ENCODE measurements at regions not wholly inside any gene's neighbourhood (a gene's known extent, or its start where the extent isn't known, plus 50 kb on each side); places are given as distances from the start of the nearest gene placed in this dataset.
"Not testable (repeated sequence)": the region's sequence is repeated elsewhere in the genome, so short reads cannot be mapped to it uniquely, and the experiment has no call there.

- Histone ChIP-seq H3K9me3 (ENCODE audit: insufficient read depth, low read length) (no peaks in the 10 kb centered on the region), H3F3A (ENCODE audit: insufficient read depth) (no peaks in the 10 kb centered on the region), H2AFZ (ENCODE audit: low read depth, low read length, severe bottlenecking) (no peak overlapping the region), H3K79me2 (ENCODE audit: insufficient read depth, low read length) (no peaks in the 10 kb centered on the region), H3K9me2 (replicated peaks; ENCODE audit: insufficient read depth, low read length) (no peaks in the 10 kb centered on the region), H3K27ac (ENCODE audit: low read depth, low read length) (no peak overlapping the region), H3K9ac (ENCODE audit: low read length) (no peak overlapping the region), H3K4me2 (ENCODE audit: low read depth, low read length, poor library complexity, severe bottlenecking) (no peak overlapping the region), H3K27me3 (ENCODE audit: low read length) (no peaks in the 10 kb centered on the region), H3K36me3 (ENCODE audit: low read length) (no peaks in the 10 kb centered on the region), H3K4me3 (ENCODE audit: insufficient read depth, low read length, poor library complexity, severe bottlenecking) (no peak overlapping the region), H4K20me1 (ENCODE audit: low read depth, low read length) (no peaks in the 10 kb centered on the region)
- TF ChIP-seq CTCF (IDR thresholded peaks at IDR 0.05; ENCODE audit: insufficient read depth, low read length, poor library complexity, severe bottlenecking) (no peak), EZH2phosphoT487 (conservative IDR thresholded peaks at IDR 0.05; ENCODE audit: low read length) (no peak)
Observed at GRCh38 chr4:72842323-72842722, 227.2 kb downstream of the COX18 start.

DNA sequence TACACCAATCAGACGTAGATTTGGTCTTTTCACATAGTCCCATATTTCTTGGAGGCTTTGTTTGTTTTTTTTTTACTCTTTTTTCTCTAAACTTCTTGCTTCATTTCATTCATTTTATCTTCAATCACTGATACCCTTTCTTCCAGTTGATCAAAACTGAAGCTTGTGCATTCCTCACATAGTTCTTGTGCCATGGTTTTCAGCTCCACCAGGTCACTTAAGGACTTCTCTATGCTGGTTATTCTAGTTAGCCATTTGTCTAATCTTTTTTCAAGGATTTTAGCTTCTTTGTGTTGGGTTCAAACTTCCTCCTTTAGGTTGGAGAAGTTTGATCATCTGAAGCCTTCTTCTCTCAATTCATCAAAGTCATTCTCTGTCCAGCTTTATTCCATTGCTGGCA is 229.3 kb downstream of the COX18 start:
- not testable (repeated sequence) for H3K9me3 ChIP-seq (ENCODE audit: insufficient read depth, low read length); H3K9me2 ChIP-seq (replicated peaks; ENCODE audit: insufficient read depth, low read length); H3K9ac ChIP-seq (ENCODE audit: low read length); H4K20me1 ChIP-seq (ENCODE audit: low read depth, low read length); H3K27me3 ChIP-seq (ENCODE audit: low read length); H3K27ac ChIP-seq (ENCODE audit: low read depth, low read length); H3F3A ChIP-seq (ENCODE audit: insufficient read depth); H2AFZ ChIP-seq (ENCODE audit: low read depth, low read length, severe bottlenecking); H3K4me3 ChIP-seq (ENCODE audit: insufficient read depth, low read length, poor library complexity, severe bottlenecking); H3K79me2 ChIP-seq (ENCODE audit: insufficient read depth, low read length); H3K4me2 ChIP-seq (ENCODE audit: low read depth, low read length, poor library complexity, severe bottlenecking); H3K36me3 ChIP-seq (ENCODE audit: low read length)

DNA sequence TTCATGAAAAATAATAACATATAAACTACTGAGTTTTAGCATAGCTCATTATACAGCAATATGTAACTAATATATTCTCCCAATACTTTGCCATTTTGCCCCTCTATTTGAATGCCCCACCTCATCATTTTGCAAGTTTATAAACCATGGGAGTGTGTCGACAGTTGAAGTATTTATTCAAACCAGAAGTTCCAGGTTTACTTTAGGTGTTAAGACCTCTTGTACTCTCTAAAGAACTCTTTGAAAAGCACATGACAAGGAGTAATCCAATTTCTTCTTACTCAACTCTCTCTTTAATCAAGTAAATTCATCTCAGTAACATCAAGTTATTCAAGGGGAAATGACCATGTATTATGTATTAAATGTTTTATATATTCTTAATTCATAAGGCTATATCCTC is 240.7 kb downstream of the COX18 start:
- H3K4me2 ChIP-seq (ENCODE audit: low read depth, low read length, poor library complexity, severe bottlenecking) = no peak overlapping the region
- no peak overlapping the region for H3K27ac ChIP-seq (ENCODE audit: low read depth, low read length)
- no peaks in the 10 kb centered on the region for H3K36me3 ChIP-seq (ENCODE audit: low read length)
- H3K9me3 ChIP-seq (ENCODE audit: insufficient read depth, low read length) = no peaks in the 10 kb centered on the region
- no peak overlapping the region for H3K4me3 ChIP-seq (ENCODE audit: insufficient read depth, low read length, poor library complexity, severe bottlenecking)
- no peaks in the 10 kb centered on the region for H3K79me2 ChIP-seq (ENCODE audit: insufficient read depth, low read length)
- H3K9ac ChIP-seq (ENCODE audit: low read length) = no peak overlapping the region
- no peak for TF ChIP-seq EZH2phosphoT487 (conservative IDR thresholded peaks at IDR 0.05; ENCODE audit: low read length)
- TF ChIP-seq CTCF (IDR thresholded peaks at IDR 0.05; ENCODE audit: insufficient read depth, low read length, poor library complexity, severe bottlenecking) = no peak
- no peak overlapping the region for H2AFZ ChIP-seq (ENCODE audit: low read depth, low read length, severe bottlenecking)
- H3F3A ChIP-seq (ENCODE audit: insufficient read depth) = no peaks in the 10 kb centered on the region
- no peaks in the 10 kb centered on the region for H3K9me2 ChIP-seq (replicated peaks; ENCODE audit: insufficient read depth, low read length)
- no peaks in the 10 kb centered on the region for H3K27me3 ChIP-seq (ENCODE audit: low read length)
- no peaks in the 10 kb centered on the region for H4K20me1 ChIP-seq (ENCODE audit: low read depth, low read length)

DNA sequence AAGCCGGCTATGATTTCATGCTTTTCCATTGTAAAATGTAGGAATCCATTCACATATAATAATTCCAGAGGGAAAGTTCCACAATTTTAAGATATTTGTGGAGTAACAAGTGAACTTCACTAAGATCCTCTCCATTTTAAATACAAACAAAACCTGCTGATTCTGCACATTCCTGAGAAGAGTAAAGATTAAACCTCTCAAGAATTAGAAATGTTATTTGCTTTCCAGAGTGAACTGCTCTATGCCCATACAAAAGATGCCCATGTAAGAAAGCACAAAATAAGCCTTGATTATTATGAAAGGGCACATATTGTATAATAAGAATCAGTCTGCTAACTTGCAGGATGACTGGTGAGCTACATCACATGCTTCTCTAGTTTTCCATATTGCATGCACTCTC is 241.5 kb downstream of the COX18 start:
- no peak overlapping the region for H3K9ac ChIP-seq (ENCODE audit: low read length)

More for the DNA sequence above, 241.5 kb downstream of the COX18 start:
- H3K36me3 ChIP-seq (ENCODE audit: low read length) = no peaks in the 10 kb centered on the region
- H3K4me3 ChIP-seq (ENCODE audit: insufficient read depth, low read length, poor library complexity, severe bottlenecking) = no peak overlapping the region
- H4K20me1 ChIP-seq (ENCODE audit: low read depth, low read length) = no peaks in the 10 kb centered on the region
- no peaks in the 10 kb centered on the region for H3F3A ChIP-seq (ENCODE audit: insufficient read depth)
- no peaks in the 10 kb centered on the region for H3K79me2 ChIP-seq (ENCODE audit: insufficient read depth, low read length)
- H3K9me2 ChIP-seq (replicated peaks; ENCODE audit: insufficient read depth, low read length) = no peaks in the 10 kb centered on the region
- H3K4me2 ChIP-seq (ENCODE audit: low read depth, low read length, poor library complexity, severe bottlenecking) = no peak overlapping the region
- no peak overlapping the region for H3K27ac ChIP-seq (ENCODE audit: low read depth, low read length)
- H2AFZ ChIP-seq (ENCODE audit: low read depth, low read length, severe bottlenecking) = no peak overlapping the region
- H3K27me3 ChIP-seq (ENCODE audit: low read length) = no peaks in the 10 kb centered on the region
- TF ChIP-seq EZH2phosphoT487 (conservative IDR thresholded peaks at IDR 0.05; ENCODE audit: low read length) = no peak
- TF ChIP-seq CTCF (IDR thresholded peaks at IDR 0.05; ENCODE audit: insufficient read depth, low read length, poor library complexity, severe bottlenecking) = no peak
- H3K9me3 ChIP-seq (ENCODE audit: insufficient read depth, low read length) = no peaks in the 10 kb centered on the region

Measured in SU-DHL-6 (cell line).